Thyroid gland (tissue), 4 donors: ENCODE measurements at regions not wholly inside any gene's neighbourhood (a gene's known extent, or its start where the extent isn't known, plus 50 kb on each side); places are given as distances from the start of the nearest gene placed in this dataset.

Experiments
- DNase-seq, 2 donors: peaks; one replicate each; pipeline ENCODE4 v3.0.0-alpha.2; 2019
- H3K27ac ChIP-seq, 3 donors: fragments of 200-600 bp; sonication (generic); 1 replicate in 2 of 3; 2 replicates in 1 of 3; pipeline ENCODE4 v1.5.1; 2016 to 2019; ENCODE audit warnings: mild to moderate bottlenecking in 1 of 3, moderate library complexity in 1 of 3
- H3K27me3 ChIP-seq: fragments of 200-600 bp; sonication (generic); one replicate; pipeline ENCODE4 v1.5.1; 2019
- H3K36me3 ChIP-seq, 2 donors: fragments of 200-600 bp; sonication (generic); one replicate each; pipeline ENCODE4 v1.5.1; 2016 to 2019
- H3K4me1 ChIP-seq, 2 donors: fragments of 200-600 bp; sonication (generic); one replicate each; pipeline ENCODE4 v1.5.1; 2017 to 2019
- H3K4me3 ChIP-seq, 3 donors: fragments of 200-600 bp; sonication (generic); replicated peaks in 1 of 3; 1 replicate in 2 of 3; 2 replicates in 1 of 3; pipeline ENCODE4 v1.5.1; 2016; ENCODE audit warnings: mild to moderate bottlenecking in 1 of 3
- H3K9me3 ChIP-seq: fragments of 200-600 bp; sonication (generic); one replicate; pipeline ENCODE4 v1.5.1; 2017
- CTCF ChIP-seq, 6 experiments: fragments of 200-600 bp in 3 of 6; fragments of 450-650 bp in 3 of 6; sonication (generic) in 3 of 6; IDR thresholded peaks; one replicate each; pipeline ENCODE4 v1.5.1; 2016 to 2019; ENCODE audit warnings: antibody characterized with exemption in 6 of 6, mild to moderate bottlenecking in 2 of 6, inconsistent platforms in 1 of 6, moderate library complexity in 1 of 6
- POLR2A ChIP-seq, 2 donors: fragments of 450-650 bp; IDR thresholded peaks; one replicate each; pipeline ENCODE4 v1.6.1; 2017; ENCODE audit warnings: antibody characterized with exemption in 2 of 2, mild to moderate bottlenecking in 2 of 2, moderate library complexity in 1 of 2
- WGBS, 2 donors: methylation state at CpG; one replicate each; pipeline ENCODE4 v1.1.5; 2017; 5-methylcytosine and 5-hydroxymethylcytosine counted together
- intact Hi-C: fragments of 100-400 bp; cut with DNase I; formaldehyde crosslinking; loops from one replicate; pipeline ENCODE4 v1.15.1; 2023

GRCh38 chr18:72648079-72648478, 103.9 kb upstream of the CBLN2 start:
- 87 to 88% methylated on average over 3 of the region's 3 CpGs for WGBS, 2 donors
- intact Hi-C loops = no loop called here
- H3K4me3 ChIP-seq = no peak overlapping the region
- no peak overlapping the region for H3K27ac ChIP-seq
- H3K27me3 ChIP-seq = no peaks in the 10 kb centered on the region
- TF ChIP-seq POLR2A (IDR thresholded peaks at IDR 0.05) (no peak), CTCF (IDR thresholded peaks at IDR 0.05) (no peak)
- H3K36me3 ChIP-seq = no peaks in the 10 kb centered on the region
- DNase-seq = no peak
- no peaks in the 10 kb centered on the region for H3K4me1 ChIP-seq
- no peaks in the 10 kb centered on the region for H3K9me3 ChIP-seq

- 65 to 68% methylated on average over 2 of the region's 2 CpGs for WGBS, 2 donors
- Histone ChIP-seq H3K4me3 (no peak overlapping the region), H3K4me1 (no peaks in the 10 kb centered on the region), H3K27ac (no peak overlapping the region), H3K27me3 (no peaks in the 10 kb centered on the region), H3K36me3 (no peaks in the 10 kb centered on the region), H3K9me3 (no peaks in the 10 kb centered on the region)
- TF ChIP-seq CTCF (IDR thresholded peaks at IDR 0.05) (no peak), POLR2A (IDR thresholded peaks at IDR 0.05) (no peak)
- intact Hi-C loops = no loop called here
- DNase-seq = no peak
These were observed 96.4 kb upstream of the CBLN2 start for GRCh38 chr18:72640557-72640956.

DNA sequence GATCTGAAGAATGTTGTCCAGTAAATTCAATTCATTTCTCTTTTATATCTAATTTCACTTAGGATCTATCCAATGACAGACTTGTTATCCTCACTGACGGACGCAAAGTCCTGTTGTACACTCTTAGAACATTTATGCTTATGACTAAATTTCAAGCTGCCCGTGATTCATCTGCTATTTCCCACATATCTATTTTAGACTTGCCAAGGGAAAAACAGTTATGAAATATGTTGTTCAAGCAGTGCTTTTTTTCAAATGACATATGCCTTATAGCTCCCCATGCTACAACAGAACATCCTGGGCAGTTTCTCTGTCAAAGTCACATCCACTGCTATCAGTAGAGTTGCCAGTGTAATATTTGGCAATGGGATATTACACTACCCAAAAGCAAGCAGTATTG, 94.2 kb upstream of the CBLN2 start:
- no peak for TF ChIP-seq CTCF (IDR thresholded peaks at IDR 0.05)
- no peak for TF ChIP-seq POLR2A (IDR thresholded peaks at IDR 0.05)
- no peaks in the 10 kb centered on the region for H3K4me1 ChIP-seq
- H3K27me3 ChIP-seq = no peaks in the 10 kb centered on the region
- DNase-seq = no peak
- H3K4me3 ChIP-seq = no peak overlapping the region
- intact Hi-C loops = no loop called here
- WGBS, 2 donors = 91 to 97% methylated on average over 3 of the region's 3 CpGs
- no peak overlapping the region for H3K27ac ChIP-seq
- no peaks in the 10 kb centered on the region for H3K36me3 ChIP-seq
- H3K9me3 ChIP-seq = no peaks in the 10 kb centered on the region

- 81% methylated on average over 10 of the region's 10 CpGs for WGBS, 2 donors
- Histone ChIP-seq H3K27me3 (no peaks in the 10 kb centered on the region), H3K9me3 (no peaks in the 10 kb centered on the region), H3K27ac (no peak overlapping the region), H3K4me1 (no peaks in the 10 kb centered on the region), H3K4me3 (no peak overlapping the region), H3K36me3 (no peaks in the 10 kb centered on the region)
- intact Hi-C loops = no loop called here
- DNase-seq = no peak
- TF ChIP-seq POLR2A (IDR thresholded peaks at IDR 0.05) = no peak
- TF ChIP-seq CTCF (IDR thresholded peaks at IDR 0.05) = no peak
These were observed 93.6 kb upstream of the CBLN2 start for GRCh38 chr18:72637721-72638120.

- no peaks in the 10 kb centered on the region for H3K9me3 ChIP-seq
- 73 to 76% methylated on average over 6 of the region's 6 CpGs for whole genome bisulfite sequencing, 2 donors
- intact Hi-C loops = no loop called here
These were observed 93.2 kb upstream of the CBLN2 start for GRCh38 chr18:72637299-72637698.

More at GRCh38 chr18:72637299-72637698, 93.2 kb upstream of the CBLN2 start:
- Histone ChIP-seq H3K4me1 (no peaks in the 10 kb centered on the region), H3K36me3 (no peaks in the 10 kb centered on the region), H3K27ac (no peak overlapping the region), H3K4me3 (no peak overlapping the region), H3K27me3 (no peaks in the 10 kb centered on the region)
- no peak for DNase-seq
- TF ChIP-seq POLR2A (IDR thresholded peaks at IDR 0.05) = no peak
- no peak for TF ChIP-seq CTCF (IDR thresholded peaks at IDR 0.05)
